PC-9 (cell line): ENCODE measurements at regions not wholly inside any gene's neighbourhood (a gene's known extent, or its start where the extent isn't known, plus 50 kb on each side); places are given as distances from the start of the nearest gene placed in this dataset.

Experiments
- BruUV-seq: library from RNA; stranded (reverse); fragments of 400-500 nt; replicated peaks from 2 replicates; lab custom pipeline; 2021; lab: Mats Ljungman, UMichigan
- CTCF ChIA-PET: fragments of 300-600 bp; sonication (Branson Sonifier 250); formaldehyde crosslinking; loops from one replicate; lab custom pipeline; 2022; ENCODE audit warnings: antibody characterized with exemption; lab: Charles Lee
- POLR2A ChIA-PET: fragments of 300-600 bp; sonication (Branson Sonifier 250); formaldehyde crosslinking; loops from one replicate; lab custom pipeline; 2022; ENCODE audit warnings: antibody characterized with exemption; ENCODE audit not compliant: unreplicated experiment; lab: Charles Lee
- DNase-seq, 2 experiments: peaks; one replicate each; pipeline versions ENCODE4 v3.0.0 to v3.0.0-alpha.2; 2015 to 2022; ENCODE audit warnings: mixed read lengths in 1 of 2
- H2AFZ ChIP-seq: fragments of 200-600 bp; sonication (generic); 2 replicates; pipeline ENCODE4 v1.8.1; 2017; ENCODE audit warnings: antibody characterized with exemption
- H3F3A ChIP-seq: fragments of 200-600 bp; sonication (generic); 2 replicates; pipeline ENCODE4 v1.8.1; 2017; ENCODE audit warnings: antibody characterized with exemption, mild to moderate bottlenecking, low read depth; ENCODE audit not compliant: insufficient read depth
- H3K27ac ChIP-seq: fragments of 200-600 bp; sonication (generic); 2 replicates; pipeline ENCODE4 v1.6.1; 2016; ENCODE audit warnings: mixed run types
- H3K27me3 ChIP-seq: fragments of 200-600 bp; sonication (generic); 2 replicates; pipeline ENCODE4 v1.6.1; 2016; ENCODE audit warnings: low read depth, mixed run types; ENCODE audit not compliant: insufficient read depth
- H3K36me3 ChIP-seq: fragments of 200-600 bp; sonication (generic); 2 replicates; pipeline ENCODE4 v1.6.1; 2016; ENCODE audit warnings: low read depth, mixed run types
- H3K4me1 ChIP-seq: fragments of 200-600 bp; sonication (generic); replicated peaks from 2 replicates; pipeline ENCODE4 v1.6.1; 2016; ENCODE audit warnings: mixed run types; ENCODE audit not compliant: insufficient read depth
- H3K4me2 ChIP-seq: fragments of 200-600 bp; sonication (generic); 2 replicates; pipeline ENCODE4 v1.6.1; 2017; ENCODE audit warnings: mixed run types
- H3K4me3 ChIP-seq: fragments of 200-600 bp; sonication (generic); 2 replicates; pipeline ENCODE4 v1.6.1; 2016; ENCODE audit warnings: mixed run types
- H3K79me2 ChIP-seq: fragments of 200-600 bp; sonication (generic); 2 replicates; pipeline ENCODE4 v1.6.1; 2017; ENCODE audit warnings: low read depth, mixed run types
- H3K9me2 ChIP-seq: fragments of 200-600 bp; sonication (generic); 2 replicates; pipeline ENCODE4 v1.8.1; 2017; ENCODE audit warnings: mild to moderate bottlenecking; ENCODE audit not compliant: insufficient read depth
- H3K9me3 ChIP-seq: fragments of 200-600 bp; sonication (generic); 2 replicates; pipeline ENCODE4 v1.8.1; 2016; ENCODE audit warnings: low read depth; ENCODE audit not compliant: insufficient read depth
- H4K20me1 ChIP-seq: fragments of 200-600 bp; sonication (generic); 2 replicates; pipeline ENCODE4 v1.8.1; 2017; ENCODE audit not compliant: insufficient read depth
- EZH2 ChIP-seq: fragments of 200-600 bp; sonication (generic); IDR thresholded peaks from 2 replicates; pipeline ENCODE4 v1.8.0; 2017; ENCODE audit warnings: antibody characterized with exemption, low read depth
- intact Hi-C: fragments of 100-400 bp; cut with micrococcal nuclease; formaldehyde crosslinking; loops from one replicate; pipeline ENCODE4 v1.10.0; 2022; ENCODE audit not compliant: unreplicated experiment
- TF ChIP-seq, protein P1 (sequence below): fragments of 200-600 bp; sonication (generic); conservative IDR thresholded peaks from 2 replicates; pipeline ENCODE4 v1.6.1; 2017; ENCODE audit warnings: mixed run types, antibody characterized with exemption, mild to moderate bottlenecking, moderate library complexity

DNA sequence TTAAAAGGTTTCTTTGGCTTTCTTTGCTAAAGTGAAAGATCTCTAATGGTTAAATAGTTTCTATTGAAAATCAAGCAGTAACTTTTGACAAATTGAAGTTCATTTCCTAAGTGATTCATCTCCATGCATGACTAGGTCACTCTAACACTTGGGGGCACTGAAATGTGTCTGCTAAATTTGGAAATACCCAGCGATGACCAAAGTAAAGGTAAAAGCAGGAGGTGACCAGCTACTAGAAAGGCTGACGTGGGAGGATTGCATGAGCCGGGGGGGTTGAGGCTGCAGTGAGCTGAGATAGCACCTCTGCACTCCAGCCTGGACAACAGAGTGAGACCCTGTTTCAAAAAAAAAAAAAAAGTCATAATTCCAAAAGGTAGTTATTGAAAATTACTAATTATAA is 111.8 kb upstream of the GPR141 start:
- TF ChIP-seq, protein P1, sequence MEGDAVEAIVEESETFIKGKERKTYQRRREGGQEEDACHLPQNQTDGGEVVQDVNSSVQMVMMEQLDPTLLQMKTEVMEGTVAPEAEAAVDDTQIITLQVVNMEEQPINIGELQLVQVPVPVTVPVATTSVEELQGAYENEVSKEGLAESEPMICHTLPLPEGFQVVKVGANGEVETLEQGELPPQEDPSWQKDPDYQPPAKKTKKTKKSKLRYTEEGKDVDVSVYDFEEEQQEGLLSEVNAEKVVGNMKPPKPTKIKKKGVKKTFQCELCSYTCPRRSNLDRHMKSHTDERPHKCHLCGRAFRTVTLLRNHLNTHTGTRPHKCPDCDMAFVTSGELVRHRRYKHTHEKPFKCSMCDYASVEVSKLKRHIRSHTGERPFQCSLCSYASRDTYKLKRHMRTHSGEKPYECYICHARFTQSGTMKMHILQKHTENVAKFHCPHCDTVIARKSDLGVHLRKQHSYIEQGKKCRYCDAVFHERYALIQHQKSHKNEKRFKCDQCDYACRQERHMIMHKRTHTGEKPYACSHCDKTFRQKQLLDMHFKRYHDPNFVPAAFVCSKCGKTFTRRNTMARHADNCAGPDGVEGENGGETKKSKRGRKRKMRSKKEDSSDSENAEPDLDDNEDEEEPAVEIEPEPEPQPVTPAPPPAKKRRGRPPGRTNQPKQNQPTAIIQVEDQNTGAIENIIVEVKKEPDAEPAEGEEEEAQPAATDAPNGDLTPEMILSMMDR, result no peak
- no peak for TF ChIP-seq EZH2
- intact Hi-C loops, result no loop called here

DNA sequence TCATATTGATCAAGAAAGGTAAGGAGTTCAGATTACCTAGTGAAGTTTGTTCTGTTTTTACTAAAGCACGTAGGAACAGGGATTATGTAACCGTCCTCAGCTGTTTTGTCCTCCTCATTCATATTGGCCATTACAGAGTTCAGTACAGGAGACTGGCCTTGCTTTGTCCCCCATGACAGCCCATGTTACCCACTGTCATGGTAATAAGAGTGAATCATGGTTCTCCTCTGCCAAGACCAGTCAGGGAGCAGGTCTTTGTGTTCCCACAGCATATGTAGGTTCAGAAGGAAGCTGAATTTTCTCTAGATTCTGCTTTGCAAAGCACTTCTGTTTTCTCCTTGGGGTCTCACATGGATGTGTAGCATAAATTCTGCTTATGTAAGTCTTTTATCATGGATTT is 106.2 kb upstream of the GPR141 start:
- Histone ChIP-seq H3K4me1 (no peaks in the 10 kb centered on the region), H3K79me2 (no peaks in the 10 kb centered on the region), H3K36me3 (no peaks in the 10 kb centered on the region), H3K4me2 (no peak overlapping the region), H3K9me3 (no peaks in the 10 kb centered on the region), H3K27ac (no peak overlapping the region), H4K20me1 (no peaks in the 10 kb centered on the region), H3K4me3 (no peak overlapping the region), H3F3A (no peaks in the 10 kb centered on the region), H2AFZ (no peak overlapping the region), H3K9me2 (no peaks in the 10 kb centered on the region), H3K27me3 (no peaks in the 10 kb centered on the region)
- POLR2A ChIA-PET, result interaction anchor here (0.5 kb wide), 1 partner anchor 171 kb away, joined by 9 read pairs; no protein-coding TSS in a partner anchor
- BruUV-seq, result no TSS peak
- DNase-seq, result no peak
- TF ChIP-seq, protein P1, result no peak
- TF ChIP-seq EZH2, result no peak
- intact Hi-C loops, result no loop called here
- CTCF ChIA-PET, result interaction anchor here (0.6 kb wide), 1 partner anchor 544 kb away, joined by 8 read pairs; no protein-coding TSS in a partner anchor

More for the DNA sequence above, 111.8 kb upstream of the GPR141 start:
- no peak for DNase-seq
- CTCF ChIA-PET, result no interaction called here
- Histone ChIP-seq H3K79me2 (no peaks in the 10 kb centered on the region), H3K4me2 (no peak overlapping the region), H2AFZ (no peak overlapping the region), H3K36me3 (no peaks in the 10 kb centered on the region), H3K4me3 (no peak overlapping the region), H3K4me1 (no peaks in the 10 kb centered on the region), H3F3A (no peaks in the 10 kb centered on the region), H3K27ac (no peak overlapping the region), H3K27me3 (no peaks in the 10 kb centered on the region), H3K9me2 (no peaks in the 10 kb centered on the region), H4K20me1 (no peaks in the 10 kb centered on the region), H3K9me3 (0 out of 2 replicates have a peak, but pooled peaks cover 3% of the 10 kb centered on the region)
- BruUV-seq, result no TSS peak
- POLR2A ChIA-PET, result no interaction called here

DNA sequence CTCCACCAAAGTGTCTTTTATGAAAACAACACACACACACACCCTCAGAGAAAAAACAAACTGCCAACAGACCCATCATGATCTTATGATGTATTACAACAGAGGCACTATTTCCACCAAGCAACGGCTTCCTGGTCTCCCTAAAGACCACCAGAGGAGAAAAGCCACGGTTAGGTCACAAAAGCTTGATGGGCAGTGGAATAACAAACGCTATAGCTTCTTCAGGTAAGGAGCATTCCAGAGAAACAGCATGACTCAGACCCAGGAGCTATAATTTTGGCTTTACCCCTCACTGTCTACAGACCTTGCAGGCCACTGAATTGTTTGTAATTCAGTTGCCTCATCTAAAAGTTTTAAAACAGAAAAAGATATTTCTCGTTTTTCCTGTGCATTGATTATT is 105.7 kb upstream of the GPR141 start:
- CTCF ChIA-PET, result interaction anchor here (0.6 kb wide), 2 partner anchors 10 to 544 kb away, joined by 3 to 8 read pairs; no protein-coding TSS in a partner anchor
- BruUV-seq, result no TSS peak

More for the DNA sequence above, 105.7 kb upstream of the GPR141 start:
- no peaks in the 10 kb centered on the region for H3K4me1 ChIP-seq
- intact Hi-C loops, result no loop called here
- H3K36me3 ChIP-seq, result no peaks in the 10 kb centered on the region
- H3K4me2 ChIP-seq, result no peak overlapping the region
- DNase-seq, result no peak
- TF ChIP-seq EZH2, result no peak
- TF ChIP-seq, protein P1, result no peak
- no peaks in the 10 kb centered on the region for H3K27me3 ChIP-seq
- H2AFZ ChIP-seq, result no peak overlapping the region
- H3K9me3 ChIP-seq, result no peaks in the 10 kb centered on the region
- H3K27ac ChIP-seq, result no peak overlapping the region
- H3K9me2 ChIP-seq, result no peaks in the 10 kb centered on the region
- H3K79me2 ChIP-seq, result no peaks in the 10 kb centered on the region
- no peaks in the 10 kb centered on the region for H4K20me1 ChIP-seq
- POLR2A ChIA-PET, result interaction anchor here (0.5 kb wide), 1 partner anchor 171 kb away, joined by 9 read pairs; no protein-coding TSS in a partner anchor
- no peaks in the 10 kb centered on the region for H3F3A ChIP-seq
- H3K4me3 ChIP-seq, result no peak overlapping the region
